ENCODE measurements at regions not wholly inside any gene's neighbourhood (a gene's known extent, or its start where the extent isn't known, plus 50 kb on each side); places are given as distances from the start of the nearest gene placed in this dataset.

DNA sequence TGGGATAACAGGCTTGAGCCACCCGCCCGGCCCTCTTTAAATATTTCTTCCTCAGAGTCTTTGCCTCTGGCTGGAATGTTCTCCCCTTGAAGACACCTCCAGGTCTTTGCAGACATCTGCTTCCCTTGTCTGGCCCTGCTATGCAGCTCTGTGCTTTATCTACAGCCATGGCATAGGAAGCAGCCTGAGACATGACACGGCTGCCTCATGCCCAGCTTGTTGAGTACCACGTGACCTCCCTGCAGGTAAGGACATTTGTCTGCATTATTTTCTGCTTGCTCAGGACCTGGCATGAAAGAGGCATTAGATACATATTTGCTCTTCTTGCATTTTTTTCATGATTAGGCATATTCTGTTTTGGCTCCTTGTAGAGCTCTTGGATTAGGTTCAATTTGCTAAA is 113.8 kb upstream of the KLF6 start:
- DNase-seq (ENCODE audit: low spot score), result no peak

GRCh38 chr10:3897156-3897555 is 112.1 kb upstream of the KLF6 start:
- no peak for DNase-seq (ENCODE audit: low spot score)

GRCh38 chr10:3896161-3896560 is 111.2 kb upstream of the KLF6 start:
- no peak for DNase-seq (ENCODE audit: low spot score)

DNA sequence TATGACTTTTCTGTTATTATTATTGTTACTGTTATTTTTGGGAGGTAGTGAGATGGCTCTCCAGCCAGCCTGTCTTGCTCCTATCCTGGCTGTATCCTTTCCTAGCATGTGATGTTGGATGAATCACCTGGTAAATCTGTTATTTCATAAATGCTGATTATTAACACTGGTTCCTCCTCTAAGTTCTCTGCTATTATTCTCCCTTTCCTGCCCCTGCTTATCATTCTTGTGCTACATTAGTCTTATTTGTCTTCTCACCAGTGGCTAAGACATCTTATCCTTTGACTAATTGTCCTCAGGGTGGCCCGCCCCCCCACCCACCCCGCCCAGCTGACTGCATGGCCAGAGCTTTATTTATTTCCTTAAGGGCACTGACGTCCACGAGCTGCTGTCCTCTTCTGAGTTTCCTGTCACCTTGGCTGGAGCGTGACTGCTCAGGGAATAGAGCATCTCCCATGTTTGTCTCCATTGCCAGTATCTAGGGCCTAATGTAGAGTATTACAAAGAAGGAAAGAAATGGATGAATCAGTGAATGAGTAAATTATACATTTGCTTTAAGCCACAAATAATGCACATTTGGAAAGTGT is 110.1 kb upstream of the KLF6 start:
- DNase-seq (ENCODE audit: low spot score), result no peak

DNA sequence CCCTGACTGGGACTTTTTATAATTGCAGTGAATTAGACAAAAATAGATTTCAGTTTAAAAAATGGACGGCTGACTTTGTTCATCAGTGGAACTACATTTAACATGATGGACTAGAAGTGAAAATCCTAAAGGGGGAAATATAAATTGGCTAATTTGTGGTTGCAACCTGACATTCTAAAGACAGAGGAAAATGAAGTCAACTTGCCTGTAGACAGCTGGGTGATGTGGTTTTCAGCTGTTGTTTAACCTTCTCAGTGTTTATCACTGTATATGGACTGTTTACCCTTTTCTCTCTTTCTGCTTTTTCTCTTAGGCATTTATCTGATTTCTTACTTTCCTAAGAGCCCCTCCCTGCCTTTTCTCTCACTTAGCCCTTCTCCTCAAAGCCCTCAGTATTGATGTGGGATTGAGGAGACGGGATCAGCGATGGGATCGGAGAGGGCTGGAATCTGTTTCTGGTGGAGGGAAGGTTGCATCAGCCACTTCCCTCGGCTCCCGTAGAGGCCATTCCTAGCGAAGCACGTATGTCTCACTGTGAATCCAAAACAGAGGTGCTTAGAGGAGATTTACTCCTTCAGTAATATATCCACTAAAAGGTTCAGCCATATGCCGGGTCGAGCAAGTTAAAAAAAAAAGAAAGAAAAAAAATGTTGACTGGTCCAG is 109.0 kb upstream of the KLF6 start:
- peak; percentile 14 for DNase-seq (ENCODE audit: low spot score)

- peak; percentile 55 for DNase-seq (ENCODE audit: low spot score)
Measured at GRCh38 chr10:3892440-3893425, 107.7 kb upstream of the KLF6 start.

- no peak for DNase-seq (ENCODE audit: low spot score)
Measured at GRCh38 chr10:3891396-3891795, 106.4 kb upstream of the KLF6 start.

- no peak for DNase-seq (ENCODE audit: low spot score)
Measured at GRCh38 chr10:3890602-3891352, 105.8 kb upstream of the KLF6 start.

GRCh38 chr10:3889961-3890522 is 105.0 kb upstream of the KLF6 start:
- DNase-seq (ENCODE audit: low spot score), result no peak

GRCh38 chr10:3887885-3888476 is 103.0 kb upstream of the KLF6 start:
- DNase-seq (ENCODE audit: low spot score), result peak; percentile 68

DNA sequence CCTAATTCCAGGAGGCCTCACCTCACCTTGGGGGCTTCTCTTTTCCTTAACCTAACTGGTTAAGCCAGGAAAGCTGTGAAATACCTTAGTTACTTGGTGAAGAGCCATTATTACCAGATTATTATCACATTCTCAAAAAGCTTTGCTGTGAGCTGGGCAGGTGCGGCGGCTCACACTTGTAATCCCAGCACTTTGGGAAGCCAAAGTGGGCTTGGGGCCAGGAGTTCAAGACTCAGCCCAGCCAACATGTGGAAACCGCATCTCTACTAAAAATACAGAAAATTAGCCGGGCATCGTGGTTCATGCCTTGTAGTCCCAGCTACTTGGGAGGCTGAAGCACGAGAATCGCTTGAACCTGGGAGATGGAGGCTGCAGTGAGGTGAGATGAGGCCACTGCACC is 102.4 kb upstream of the KLF6 start:
- DNase-seq (ENCODE audit: low spot score), result no peak

DNA sequence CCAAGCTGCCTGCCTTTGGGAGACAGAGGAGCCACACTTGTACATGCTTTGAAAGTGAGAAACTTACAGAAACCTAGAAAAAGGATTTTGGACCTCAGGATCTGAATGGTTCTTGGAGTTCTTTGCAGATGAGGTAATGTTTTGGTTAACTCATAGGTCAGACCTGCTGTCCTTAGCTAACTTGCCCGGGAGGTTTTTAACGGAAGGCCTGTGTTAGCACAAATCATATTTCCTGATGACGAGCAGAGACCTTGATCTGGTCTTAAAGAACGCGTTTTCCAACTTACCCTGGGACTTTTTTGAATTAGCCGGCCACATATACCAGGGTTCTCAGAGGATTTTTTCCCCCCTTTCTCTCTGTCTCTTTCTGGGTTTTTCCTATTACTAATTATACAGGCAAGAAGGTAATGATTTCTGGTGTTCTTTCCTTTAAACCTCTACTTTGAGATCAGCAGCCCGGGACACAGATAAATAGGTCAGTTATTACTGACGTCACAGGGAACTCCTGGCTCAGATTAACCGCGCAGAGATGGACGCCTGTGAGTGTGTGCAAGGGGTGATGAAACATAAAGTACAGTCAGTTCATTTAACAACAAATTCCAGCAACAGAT is 101.7 kb upstream of the KLF6 start:
- no peak for DNase-seq (ENCODE audit: low spot score)

GRCh38 chr10:3886191-3886590 is 101.2 kb upstream of the KLF6 start:
- DNase-seq (ENCODE audit: low spot score), result no peak

- DNase-seq (ENCODE audit: low spot score), result no peak
Measured at GRCh38 chr10:3882855-3883254, 97.8 kb upstream of the KLF6 start.

- DNase-seq (ENCODE audit: low spot score), result no peak
Measured at GRCh38 chr10:3881622-3882021, 96.6 kb upstream of the KLF6 start.

GRCh38 chr10:3879073-3879472 is 94.1 kb upstream of the KLF6 start:
- DNase-seq (ENCODE audit: low spot score), result no peak

DNA sequence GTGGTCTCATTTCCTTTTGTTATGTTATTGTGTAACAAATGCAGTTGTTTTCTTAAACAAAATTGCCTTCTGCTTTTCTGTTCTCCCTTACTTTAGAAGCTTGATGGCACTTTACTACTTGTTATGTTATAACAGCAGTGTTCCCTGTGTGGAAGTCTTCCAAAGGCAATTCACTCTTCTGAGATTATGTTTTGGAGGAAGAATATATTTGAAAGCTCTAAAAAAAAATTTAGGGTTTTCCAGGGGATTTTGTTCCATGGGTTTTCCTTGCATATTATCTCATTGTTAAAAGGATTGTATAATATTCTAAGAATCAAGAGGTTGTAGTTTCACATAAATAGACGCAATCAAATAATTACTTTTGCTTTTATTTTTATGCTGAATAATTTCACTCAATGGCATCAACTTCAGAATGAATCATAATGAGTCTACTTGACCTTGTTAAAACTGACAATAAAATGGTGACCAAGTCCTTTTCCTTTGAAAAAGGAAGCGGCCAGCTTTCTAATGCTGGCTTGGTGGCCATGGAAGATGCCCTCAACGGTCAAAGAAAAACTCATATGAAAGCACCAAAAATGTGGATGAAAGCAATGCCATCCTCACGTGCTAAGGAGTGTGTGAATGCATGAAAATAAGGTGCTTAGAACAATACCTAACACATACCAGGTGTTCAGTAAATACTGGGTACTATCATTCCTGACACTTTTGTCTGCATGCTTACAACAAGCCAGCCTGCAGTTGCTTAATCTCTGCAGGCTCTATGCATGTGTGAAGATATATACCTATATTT is 92.4 kb upstream of the KLF6 start:
- DNase-seq (ENCODE audit: low spot score), result no peak

GRCh38 chr10:3876350-3876962 is 91.4 kb upstream of the KLF6 start:
- DNase-seq (ENCODE audit: low spot score), result no peak

DNA sequence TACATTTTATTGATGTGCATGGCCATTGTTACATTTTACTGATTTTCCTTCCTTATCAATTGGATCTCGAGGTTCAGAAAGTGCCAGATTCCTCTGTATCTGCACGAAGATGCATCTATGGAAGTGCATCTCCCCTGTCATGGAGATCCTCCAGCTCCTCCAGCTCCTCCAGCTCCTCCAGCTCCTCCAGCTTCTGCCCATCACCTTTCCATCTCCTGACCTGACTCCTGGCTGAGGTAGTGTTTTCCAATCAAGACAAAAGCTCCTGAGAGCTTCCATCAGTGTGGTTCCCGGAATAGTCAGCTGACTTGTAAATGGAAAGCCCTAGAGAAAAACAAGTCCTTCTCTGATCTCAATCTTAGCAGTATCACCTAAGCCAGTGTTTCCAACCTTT is 90.8 kb upstream of the KLF6 start:
- no peak for DNase-seq (ENCODE audit: low spot score)

All from CD4-positive, alpha-beta T cell treated with Interleukin-6 at 100 ng/mL for 8 hours (primary cell).